Fibroblast of lung (primary cell): ENCODE measurements at regions not wholly inside any gene's neighbourhood (a gene's known extent, or its start where the extent isn't known, plus 50 kb on each side); places are given as distances from the start of the nearest gene placed in this dataset.

ENCODE experiments used
- CTCF ChIP-seq, 2 donors: IDR thresholded peaks in 1 of 2; conservative IDR thresholded peaks in 1 of 2; 1 replicate in 1 of 2; 2 replicates in 1 of 2; pipeline ENCODE4 v1.5.1; 2011 to 2012; ENCODE audit warnings: low read length in 2 of 2, control low read depth in 1 of 2, inconsistent platforms in 1 of 2, low read depth in 1 of 2, mild to moderate bottlenecking in 1 of 2
- EZH2 ChIP-seq: IDR thresholded peaks from 2 replicates; pipeline ENCODE4 v1.5.1; 2012; ENCODE audit warnings: low read length, control low read depth, mild to moderate bottlenecking; ENCODE audit errors: missing control alignments

DNA sequence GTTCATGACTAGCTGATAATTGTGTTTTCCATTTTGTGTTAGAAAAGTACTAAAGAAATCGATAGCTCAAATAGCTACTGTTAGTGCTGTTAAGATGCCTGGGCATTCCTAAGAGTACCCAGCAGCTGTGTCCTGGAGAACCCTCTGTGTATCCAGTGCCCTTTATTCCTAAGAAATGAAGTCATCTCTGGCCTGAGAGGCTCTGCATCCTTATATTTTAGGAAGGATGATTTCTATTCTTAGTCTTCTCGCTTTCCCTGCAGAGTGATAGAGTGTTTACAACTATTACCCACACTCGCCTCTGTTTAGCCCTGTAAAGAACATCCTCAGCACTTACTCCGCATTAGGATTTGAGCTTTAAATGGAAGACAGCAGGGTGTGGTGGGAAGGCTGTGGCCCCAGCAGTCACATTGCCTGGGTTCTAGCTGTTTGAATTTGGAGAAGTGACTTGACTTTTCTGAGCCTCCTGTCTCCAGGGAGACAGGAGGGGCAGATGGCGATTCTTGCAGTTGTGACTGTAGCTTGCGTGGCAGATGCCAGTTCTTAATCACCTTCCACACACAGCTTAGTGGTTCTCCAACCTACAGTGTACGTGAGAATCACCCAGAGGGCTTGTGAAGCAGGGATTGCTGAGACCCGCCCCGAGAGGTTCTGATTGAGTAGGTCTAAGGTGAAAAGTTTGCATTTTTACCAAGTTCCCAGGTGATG, 177.2 kb upstream of the PITX1 start:
- TF ChIP-seq CTCF (conservative IDR thresholded peaks at IDR 0.05 in 1 of 2, IDR thresholded peaks at IDR 0.05 in 1 of 2; ENCODE audit: low read depth in 1 of 2, low read length in 2 of 2): no peak
- TF ChIP-seq EZH2: no peak
